Heart right ventricle (tissue), 16 donors: ENCODE measurements at regions not wholly inside any gene's neighbourhood (a gene's known extent, or its start where the extent isn't known, plus 50 kb on each side); places are given as distances from the start of the nearest gene placed in this dataset.

Experiments
- ATAC-seq, 8 donors: fragments of 200-7000 bp; cut with Tn5 transposase; one replicate each; pipeline ENCODE4 v1.9.1; 2020; ENCODE audit warnings: mild to moderate bottlenecking in 8 of 8, moderate library complexity in 8 of 8, moderate number of reproducible peaks in 1 of 8
- DNase-seq, 2 donors: peaks; one replicate each; pipeline ENCODE4 v3.0.0-alpha.2; 2020
- H3K27ac ChIP-seq, 10 donors: fragments of 200-600 bp; sonication (generic) in 2 of 10; one replicate each; pipeline versions ENCODE4 v1.5.0 to v1.8.0; 2020 to 2022; ENCODE audit warnings: mild to moderate bottlenecking in 3 of 10
- H3K27me3 ChIP-seq, 7 donors: fragments of 200-600 bp; one replicate each; pipeline ENCODE4 v1.8.0; 2021 to 2022; ENCODE audit warnings: mild to moderate bottlenecking in 2 of 7
- H3K36me3 ChIP-seq, 9 donors: fragments of 200-600 bp; sonication (generic) in 1 of 9; one replicate each; pipeline versions ENCODE4 v1.5.0 to v1.8.0; 2020 to 2022; ENCODE audit warnings: mild to moderate bottlenecking in 2 of 9
- H3K4me1 ChIP-seq, 9 donors: fragments of 200-600 bp; sonication (generic) in 1 of 9; one replicate each; pipeline versions ENCODE4 v1.5.0 to v1.8.0; 2020 to 2022; ENCODE audit warnings: mild to moderate bottlenecking in 4 of 9
- H3K4me3 ChIP-seq, 10 donors: fragments of 200-600 bp; sonication (generic) in 2 of 10; one replicate each; pipeline versions ENCODE4 v1.5.0 to v1.8.0; 2020 to 2022; ENCODE audit warnings: mild to moderate bottlenecking in 7 of 10, moderate library complexity in 2 of 10
- H3K9me3 ChIP-seq, 11 donors: fragments of 200-600 bp in 10 of 11; sonication (generic) in 2 of 11; one replicate each; pipeline versions ENCODE4 v1.5.0 to v1.8.0; 2013 to 2022; ENCODE audit warnings: mild to moderate bottlenecking in 2 of 11, control low read depth in 1 of 11, moderate library complexity in 1 of 11
- WGBS, 2 donors: extraction: QIAGEN DNeasy Blood & Tissue Kit; methylation state at CpG; one replicate each; pipeline ENCODE4 v1.1.7; 2013; ENCODE audit warnings: inconsistent platforms in 1 of 2; 5-methylcytosine and 5-hydroxymethylcytosine counted together
- intact Hi-C, 10 donors: fragments of 100-400 bp; cut with DNase I; formaldehyde crosslinking; loops; one replicate each; pipeline versions ENCODE4 v1.11.1 to v1.14.2; 2022
- TF ChIP-seq, protein P1 (sequence below), 9 donors: fragments of 200-600 bp; sonication (generic) in 2 of 9; IDR thresholded peaks; one replicate each; pipeline versions ENCODE4 v1.5.0 to v1.8.0; 2021 to 2022; ENCODE audit warnings: antibody characterized with exemption in 9 of 9, mild to moderate bottlenecking in 5 of 9, moderate library complexity in 1 of 9
- donor health status: Arrhythmogenic right ventricular cardiomyopathy.
- donor health status: ischemic (EF 13 %, LVEDD 7.1; RV severe dilation, severe dysfunction).
- donor health status: healthy with polysubstance abuse.
- donor health status: DM: no; HTN: yes; CAD: no.
- donor health status: DM: no; HTN: no; CAD: no.
- donor health status: ischemic (EF 25% LVEDD 6.9; RV normal size, moderate dysfunction).
- donor health status: ischemic (EF 25% LVEDD 5.7; RV mildly dilated, moderate dysfunction).
- donor health status: healthy.
- donor health status: DM: yes; HTN: yes; CAD: no.
- donor health status: Ischemic cardiomyopathy.
- donor health status: ischemic (EF 35%, LVEDD 5.7; RV mildly dilated, moderate dysfunction).
- donor health status: nonischemic (EF 11% LVEDD 7.7; RV severe dilation, severe dysfunction).
- donor health status: DM: yes; HTN: yes; CAD: no.
- donor health status: PGD.
- donor health status: ischemic (EF 29% LVEDD 5.4; RV normal size, mild dysfunction).
- donor health status: nonischemic (EF 23%, LVEDD 6.1; RV moderate dilation, normal function).

DNA sequence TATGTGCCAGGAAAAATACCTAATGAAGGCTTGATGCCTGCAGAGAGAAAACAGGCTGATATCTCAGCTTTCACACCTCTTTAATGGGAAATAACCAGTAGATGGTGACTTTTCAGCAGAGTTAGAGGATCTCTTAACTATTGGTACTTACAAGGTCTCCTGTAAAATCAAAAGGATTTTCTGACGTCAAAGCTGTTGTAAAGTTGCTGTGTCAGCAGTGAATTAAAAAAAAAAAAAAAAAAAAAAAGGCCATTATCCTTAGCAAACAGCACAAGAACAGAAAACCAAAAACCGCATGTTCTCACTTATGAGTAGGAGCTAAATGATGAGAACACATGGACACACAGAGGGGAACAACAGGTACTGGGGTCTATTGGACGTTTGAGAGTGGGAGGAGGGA, 349.1 kb downstream of the AMY1C start:
- Histone ChIP-seq H3K27ac (no peak overlapping the region), H3K9me3 (peaks cover 0 to 3% (median 0%) of the 10 kb centered on the region in 11 donors), H3K27me3 (no peaks in the 10 kb centered on the region), H3K4me3 (no peak overlapping the region), H3K36me3 (no peaks in the 10 kb centered on the region), H3K4me1 (no peaks in the 10 kb centered on the region)
- intact Hi-C loops, result no loop called here
- ATAC-seq (no peak), DNase-seq (no peak)
- TF ChIP-seq, protein P1, sequence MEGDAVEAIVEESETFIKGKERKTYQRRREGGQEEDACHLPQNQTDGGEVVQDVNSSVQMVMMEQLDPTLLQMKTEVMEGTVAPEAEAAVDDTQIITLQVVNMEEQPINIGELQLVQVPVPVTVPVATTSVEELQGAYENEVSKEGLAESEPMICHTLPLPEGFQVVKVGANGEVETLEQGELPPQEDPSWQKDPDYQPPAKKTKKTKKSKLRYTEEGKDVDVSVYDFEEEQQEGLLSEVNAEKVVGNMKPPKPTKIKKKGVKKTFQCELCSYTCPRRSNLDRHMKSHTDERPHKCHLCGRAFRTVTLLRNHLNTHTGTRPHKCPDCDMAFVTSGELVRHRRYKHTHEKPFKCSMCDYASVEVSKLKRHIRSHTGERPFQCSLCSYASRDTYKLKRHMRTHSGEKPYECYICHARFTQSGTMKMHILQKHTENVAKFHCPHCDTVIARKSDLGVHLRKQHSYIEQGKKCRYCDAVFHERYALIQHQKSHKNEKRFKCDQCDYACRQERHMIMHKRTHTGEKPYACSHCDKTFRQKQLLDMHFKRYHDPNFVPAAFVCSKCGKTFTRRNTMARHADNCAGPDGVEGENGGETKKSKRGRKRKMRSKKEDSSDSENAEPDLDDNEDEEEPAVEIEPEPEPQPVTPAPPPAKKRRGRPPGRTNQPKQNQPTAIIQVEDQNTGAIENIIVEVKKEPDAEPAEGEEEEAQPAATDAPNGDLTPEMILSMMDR (IDR thresholded peaks at IDR 0.05), result no peak
- WGBS, 2 donors, result 55 to 61% methylated on average over 3 of the region's 3 CpGs

DNA sequence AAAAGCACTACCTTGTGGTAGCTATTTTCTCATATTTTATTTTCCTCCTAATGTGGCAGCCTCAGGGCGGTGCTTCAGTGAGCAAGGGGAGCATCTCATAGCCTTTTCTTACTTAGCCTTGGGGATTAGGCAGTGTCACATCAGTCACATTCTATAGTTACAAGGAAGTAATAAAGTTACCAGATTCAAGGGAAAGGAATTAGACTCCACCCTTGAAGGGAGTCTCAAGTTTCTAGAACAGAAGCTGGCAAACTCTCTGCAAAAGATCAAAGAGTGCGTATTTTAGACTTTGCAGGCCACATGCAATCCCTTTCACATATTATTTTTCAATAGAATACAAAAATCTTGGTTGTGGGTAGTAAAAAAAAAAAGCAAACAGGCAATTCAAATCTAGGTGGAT, 350.4 kb downstream of the AMY1C start:
- WGBS, 2 donors, result 88 to 91% methylated on average over 2 of the region's 2 CpGs
- Histone ChIP-seq H3K4me1 (no peaks in the 10 kb centered on the region), H3K36me3 (no peaks in the 10 kb centered on the region), H3K4me3 (no peak overlapping the region), H3K9me3 (peaks cover 0 to 3% (median 0%) of the 10 kb centered on the region in 11 donors), H3K27ac (no peak overlapping the region), H3K27me3 (no peaks in the 10 kb centered on the region)
- TF ChIP-seq, protein P1 (IDR thresholded peaks at IDR 0.05), result no peak
- intact Hi-C loops, result no loop called here
- ATAC-seq (no peak), DNase-seq (no peak)

DNA sequence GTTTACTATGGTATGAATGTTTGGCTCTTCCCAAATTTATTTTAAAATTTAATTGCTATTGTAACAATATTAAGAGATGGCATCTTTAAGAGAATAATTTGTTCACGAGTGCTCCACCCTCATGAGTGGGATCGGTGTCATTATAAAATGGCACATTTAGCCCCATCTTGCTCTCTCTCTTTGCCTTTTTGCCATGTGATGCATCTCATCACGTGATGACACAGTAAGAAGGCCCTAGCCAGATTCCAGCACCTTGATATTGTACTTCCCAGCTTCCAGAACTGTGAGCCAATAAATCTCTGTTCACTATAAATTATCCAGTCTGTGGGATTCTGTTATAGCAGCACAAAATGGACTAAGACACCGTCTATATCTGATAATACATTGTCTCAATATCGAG, 355.8 kb downstream of the AMY1C start:
- Histone ChIP-seq H3K36me3 (no peaks in the 10 kb centered on the region), H3K27ac (no peak overlapping the region), H3K4me1 (no peaks in the 10 kb centered on the region), H3K27me3 (no peaks in the 10 kb centered on the region), H3K9me3 (no peaks in the 10 kb centered on the region), H3K4me3 (no peak overlapping the region)
- ATAC-seq (no peak), DNase-seq (no peak)
- intact Hi-C loops, result no loop called here
- TF ChIP-seq, protein P1 (IDR thresholded peaks at IDR 0.05), result no peak
- WGBS, 2 donors, result 69 to 84% methylated on average over 5 of the region's 5 CpGs

DNA sequence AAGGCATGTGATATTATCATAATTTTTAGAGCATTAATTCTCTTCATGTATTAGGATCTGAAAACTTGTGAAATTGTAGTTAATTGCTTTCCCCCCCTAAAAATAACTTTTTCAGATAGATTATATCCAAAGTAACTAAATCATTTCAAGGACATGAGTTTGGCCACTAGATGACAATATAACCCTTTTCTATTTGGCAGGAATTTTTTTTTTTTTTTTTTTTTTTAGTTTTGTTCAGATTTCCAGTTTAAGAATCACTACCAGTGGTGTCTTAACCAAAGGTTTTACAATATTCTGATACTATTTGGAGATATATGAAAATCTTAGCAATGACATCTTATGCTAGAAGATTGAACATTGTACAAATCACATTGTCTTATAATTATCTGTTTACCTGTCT, 370.8 kb downstream of the AMY1C start:
- ATAC-seq (no peak), DNase-seq (no peak)
- no peaks in the 10 kb centered on the region for H3K36me3 ChIP-seq
- H3K27ac ChIP-seq, result no peak overlapping the region
- TF ChIP-seq, protein P1 (IDR thresholded peaks at IDR 0.05), result no peak
- H3K9me3 ChIP-seq, result no peaks in the 10 kb centered on the region
- no peaks in the 10 kb centered on the region for H3K27me3 ChIP-seq
- H3K4me1 ChIP-seq, result no peaks in the 10 kb centered on the region
- intact Hi-C loops, result no loop called here
- H3K4me3 ChIP-seq, result no peak overlapping the region

DNA sequence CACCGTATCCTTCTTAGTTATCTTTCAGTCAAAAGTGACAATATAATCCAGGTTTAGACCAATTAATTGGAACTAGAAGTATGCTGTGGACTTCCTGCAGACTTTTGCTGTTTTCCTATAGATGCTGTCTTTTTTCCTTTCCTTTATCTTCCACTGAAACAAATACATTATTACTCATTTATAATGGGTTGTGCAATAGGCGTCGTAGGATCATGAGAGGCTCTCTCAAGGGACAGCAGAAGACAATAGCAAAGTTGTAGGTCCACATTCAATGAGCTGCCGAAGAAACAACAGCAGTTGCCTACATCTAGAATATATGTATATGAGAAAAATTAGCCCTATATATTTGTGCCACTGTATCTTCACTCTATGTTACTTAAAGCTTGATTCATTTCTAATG, 371.6 kb downstream of the AMY1C start:
- DNase-seq (no peak), ATAC-seq (no peak)
- Histone ChIP-seq H3K27me3 (no peaks in the 10 kb centered on the region), H3K9me3 (no peaks in the 10 kb centered on the region), H3K4me1 (no peaks in the 10 kb centered on the region), H3K4me3 (no peak overlapping the region), H3K27ac (no peak overlapping the region), H3K36me3 (no peaks in the 10 kb centered on the region)
- intact Hi-C loops, result no loop called here
- 66 to 71% methylated on average over 4 of the region's 4 CpGs for WGBS, 2 donors
- TF ChIP-seq, protein P1 (IDR thresholded peaks at IDR 0.05), result no peak
